SK-N-MC (cell line): ENCODE measurements at regions not wholly inside any gene's neighbourhood (a gene's known extent, or its start where the extent isn't known, plus 50 kb on each side); places are given as distances from the start of the nearest gene placed in this dataset.

Source experiments
- EZH2 ChIP-seq: fragments of 200-600 bp; sonication (generic); IDR thresholded peaks from one replicate; pipeline ENCODE4 v1.6.1; 2017; ENCODE audit warnings: antibody characterized with exemption
- POLR2AphosphoS5 ChIP-seq: IDR thresholded peaks from 2 replicates; pipeline ENCODE4 v1.6.1; 2012; ENCODE audit warnings: mild to moderate bottlenecking, low read depth, low read length, borderline replicate concordance

GRCh38 chr6:105769197-105769596 is 316.9 kb upstream of the PRDM1 start:
- TF ChIP-seq POLR2AphosphoS5 (no peak), EZH2 (no peak)
